ENCODE measurements at regions not wholly inside any gene's neighbourhood (a gene's known extent, or its start where the extent isn't known, plus 50 kb on each side); places are given as distances from the start of the nearest gene placed in this dataset.

GRCh38 chr14:36383767-36384431 lies 63.5 kb upstream of the MBIP start:
- Histone ChIP-seq H3K27me3 (no peaks in the 10 kb centered on the region), H3K27ac (no peak overlapping the region), H3K36me3 (no peaks in the 10 kb centered on the region), H3K4me3 (no peak overlapping the region), H3K4me1 (no peaks in the 10 kb centered on the region), H3K9me3 (no peaks in the 10 kb centered on the region)
- DNase-seq = no peak
- TF ChIP-seq, protein P1, sequence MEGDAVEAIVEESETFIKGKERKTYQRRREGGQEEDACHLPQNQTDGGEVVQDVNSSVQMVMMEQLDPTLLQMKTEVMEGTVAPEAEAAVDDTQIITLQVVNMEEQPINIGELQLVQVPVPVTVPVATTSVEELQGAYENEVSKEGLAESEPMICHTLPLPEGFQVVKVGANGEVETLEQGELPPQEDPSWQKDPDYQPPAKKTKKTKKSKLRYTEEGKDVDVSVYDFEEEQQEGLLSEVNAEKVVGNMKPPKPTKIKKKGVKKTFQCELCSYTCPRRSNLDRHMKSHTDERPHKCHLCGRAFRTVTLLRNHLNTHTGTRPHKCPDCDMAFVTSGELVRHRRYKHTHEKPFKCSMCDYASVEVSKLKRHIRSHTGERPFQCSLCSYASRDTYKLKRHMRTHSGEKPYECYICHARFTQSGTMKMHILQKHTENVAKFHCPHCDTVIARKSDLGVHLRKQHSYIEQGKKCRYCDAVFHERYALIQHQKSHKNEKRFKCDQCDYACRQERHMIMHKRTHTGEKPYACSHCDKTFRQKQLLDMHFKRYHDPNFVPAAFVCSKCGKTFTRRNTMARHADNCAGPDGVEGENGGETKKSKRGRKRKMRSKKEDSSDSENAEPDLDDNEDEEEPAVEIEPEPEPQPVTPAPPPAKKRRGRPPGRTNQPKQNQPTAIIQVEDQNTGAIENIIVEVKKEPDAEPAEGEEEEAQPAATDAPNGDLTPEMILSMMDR (IDR thresholded peaks at IDR 0.05) = no peak
- no peak for TF ChIP-seq POLR2A (IDR thresholded peaks at IDR 0.05)

DNA sequence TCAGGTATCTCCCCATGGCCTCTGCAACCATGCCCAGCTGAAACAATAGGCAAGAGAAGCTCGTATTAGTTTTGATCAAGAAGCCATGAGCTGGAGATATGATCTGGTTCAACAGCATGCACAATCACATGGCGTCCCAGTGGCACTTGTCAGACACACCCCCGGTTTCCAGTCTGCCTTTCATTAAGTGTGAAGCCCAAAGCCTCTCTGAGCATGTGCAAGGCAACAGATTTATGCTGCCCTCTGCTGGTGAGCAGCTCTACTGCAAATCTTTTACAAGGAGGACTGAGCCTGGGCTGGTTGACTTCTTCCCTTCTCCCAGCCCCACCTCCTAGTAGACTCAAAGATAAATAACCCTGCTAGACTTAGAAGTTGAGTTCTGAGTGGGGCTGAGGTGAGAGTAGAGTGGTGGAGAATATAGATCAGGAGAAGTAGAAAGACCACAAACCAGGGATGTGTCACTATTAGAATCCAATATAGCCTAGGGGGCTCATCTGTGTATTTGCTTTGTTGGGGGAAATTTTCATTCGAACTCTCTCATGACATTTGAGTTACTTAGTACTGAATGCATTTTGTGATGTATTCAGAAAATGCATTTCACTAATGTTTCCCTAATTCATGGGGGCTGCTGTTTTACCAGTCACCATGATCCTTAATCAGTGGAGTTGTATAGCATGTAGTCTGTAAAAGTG lies 53.7 kb upstream of the MBIP start:
- no peaks in the 10 kb centered on the region for H3K4me1 ChIP-seq
- TF ChIP-seq, protein P1 (IDR thresholded peaks at IDR 0.05) = peak; percentile 18 to 86 (median 76)
- no peak for TF ChIP-seq POLR2A (IDR thresholded peaks at IDR 0.05)
- H3K36me3 ChIP-seq = no peaks in the 10 kb centered on the region
- no peak overlapping the region for H3K27ac ChIP-seq
- H3K4me3 ChIP-seq = no peak overlapping the region
- no peaks in the 10 kb centered on the region for H3K27me3 ChIP-seq
- peak; percentile 57 to 90 (median 65) for DNase-seq
- H3K9me3 ChIP-seq = no peaks in the 10 kb centered on the region

Small RNAs in the stretch of these regions (small RNA-seq; reads per million reads assigned to genes)
- 0 reads per million in 2 donors for gene RNU7-93P

All from Peyer's patch (tissue), 4 donors.